ENCODE measurements at regions not wholly inside any gene's neighbourhood (a gene's known extent, or its start where the extent isn't known, plus 50 kb on each side); places are given as distances from the start of the nearest gene placed in this dataset.

GRCh38 chr4:126737899-126738526 is 894.7 kb upstream of the INTU start:
- TF ChIP-seq POLR2A (IDR thresholded peaks at IDR 0.05; ENCODE audit: low read depth, low read length) (no peak), TAF1 (IDR thresholded peaks at IDR 0.05; ENCODE audit: low read depth, low read length) (no peak), POLR2AphosphoS5 (IDR thresholded peaks at IDR 0.05; ENCODE audit: low read depth, low read length) (no peak)
